Cerebellar nuclear complex (tissue), 1 donor: ENCODE measurements at regions not wholly inside any gene's neighbourhood (a gene's known extent, or its start where the extent isn't known, plus 50 kb on each side); places are given as distances from the start of the nearest gene placed in this dataset.
"Not testable (repeated sequence)": the region's sequence is repeated elsewhere in the genome, so short reads cannot be mapped to it uniquely, and the experiment has no call there.

ENCODE experiments used
- DNase-seq, 2 experiments: peaks; one replicate each; lab custom pipeline; 2025; lab: John Stamatoyannopoulos, UW

DNA sequence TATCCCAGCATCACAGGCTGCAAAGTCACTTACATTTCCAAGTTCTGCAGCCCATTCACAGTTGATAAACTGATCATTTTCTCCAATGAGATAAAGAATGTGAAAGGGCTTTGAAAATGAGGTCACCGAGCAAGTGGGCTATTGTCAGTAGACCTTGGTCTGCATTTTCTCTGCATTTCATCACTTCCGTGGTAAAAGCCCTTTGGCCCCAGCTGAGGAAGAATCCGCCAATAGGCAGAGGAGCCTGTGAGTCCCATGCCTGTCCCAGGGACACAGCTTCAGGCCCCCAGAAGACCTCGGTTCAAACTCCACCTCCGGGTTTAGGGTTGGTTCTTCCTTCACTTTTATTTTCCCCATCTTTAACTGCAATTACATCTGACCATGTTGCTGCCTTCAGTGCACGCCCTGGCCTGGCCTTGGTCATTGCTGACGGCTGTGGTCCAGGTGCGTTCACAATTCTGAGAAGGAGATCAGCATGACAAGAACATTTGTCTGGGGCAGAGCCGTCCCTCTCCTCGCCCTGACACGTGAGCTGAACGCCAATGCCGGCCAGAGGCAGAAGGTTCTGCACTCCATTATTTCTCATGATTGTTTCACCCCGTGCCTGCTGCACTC is 292.5 kb downstream of the TCERG1L start:
- DNase-seq = no peak

DNA sequence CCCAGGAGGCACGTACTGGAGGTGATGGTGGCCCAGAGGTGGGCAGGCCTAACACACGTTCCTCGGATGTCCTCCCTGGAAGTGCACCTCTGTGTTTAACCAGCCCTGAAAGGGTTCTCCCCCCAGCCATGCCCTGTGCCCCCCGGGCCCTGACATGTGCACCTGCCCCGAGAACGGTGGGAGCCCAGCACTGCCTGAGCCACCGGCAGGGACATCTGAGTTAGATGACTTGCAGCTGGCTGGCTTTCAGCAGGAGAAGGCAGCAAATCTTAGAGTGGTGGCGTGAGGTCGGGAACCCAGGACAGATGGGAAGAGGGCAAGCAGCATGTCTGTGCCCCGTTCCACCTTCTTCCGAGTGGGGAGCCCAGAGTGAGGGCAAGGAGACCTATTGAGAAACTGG is 291.8 kb downstream of the TCERG1L start:
- DNase-seq = no peak

DNA sequence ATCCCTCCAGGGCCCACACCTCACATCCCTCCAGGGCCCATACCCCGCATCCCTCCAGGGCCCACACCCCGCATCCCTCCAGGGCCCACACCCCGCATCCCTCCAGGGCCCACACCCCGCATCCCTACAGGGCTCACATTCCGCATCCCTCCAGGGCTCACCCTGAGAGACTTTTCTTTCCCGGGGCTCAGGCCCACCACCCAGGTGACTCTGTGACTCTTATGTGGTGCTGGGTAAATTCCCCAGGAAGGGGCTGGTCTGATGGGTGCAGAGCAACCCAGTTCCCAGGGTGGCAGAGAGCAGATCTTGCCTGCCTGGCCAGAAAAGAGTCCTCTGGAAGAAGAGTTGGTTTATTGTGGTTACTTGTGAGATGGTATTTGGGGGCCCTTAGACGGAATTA is 290.7 kb downstream of the TCERG1L start:
- DNase-seq = no peak

DNA sequence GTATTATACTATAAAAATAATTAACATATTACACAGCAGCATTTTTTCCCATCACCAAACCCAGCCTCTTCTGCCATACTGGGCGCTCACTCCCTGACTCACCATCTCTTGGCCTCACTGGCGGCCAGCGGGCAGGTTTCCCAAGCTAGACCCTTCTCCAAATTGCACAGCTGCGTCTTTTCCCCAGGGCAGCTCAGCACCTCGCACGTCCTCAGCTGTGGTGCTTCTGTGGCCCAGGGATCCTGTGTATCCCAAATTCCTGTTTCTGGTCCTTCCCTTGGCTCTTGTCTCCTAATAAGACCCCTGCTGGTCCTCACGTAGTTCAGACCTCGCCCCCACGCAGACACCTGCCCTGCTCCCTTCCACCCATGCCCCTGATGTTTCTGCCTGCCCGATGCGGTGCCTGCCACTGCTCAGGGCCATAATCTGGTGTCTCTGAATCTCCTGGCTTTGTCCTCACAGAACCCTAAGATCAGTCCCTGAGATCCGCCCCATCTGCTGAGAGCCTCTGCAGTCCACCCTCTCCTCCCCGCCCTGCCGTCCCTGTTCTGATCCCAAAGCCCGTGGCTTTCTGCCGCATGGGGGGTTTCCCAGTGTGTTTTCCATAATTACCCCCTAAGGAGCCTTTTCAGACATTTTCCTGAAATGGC is 290.1 kb downstream of the TCERG1L start:
- DNase-seq = no peak

DNA sequence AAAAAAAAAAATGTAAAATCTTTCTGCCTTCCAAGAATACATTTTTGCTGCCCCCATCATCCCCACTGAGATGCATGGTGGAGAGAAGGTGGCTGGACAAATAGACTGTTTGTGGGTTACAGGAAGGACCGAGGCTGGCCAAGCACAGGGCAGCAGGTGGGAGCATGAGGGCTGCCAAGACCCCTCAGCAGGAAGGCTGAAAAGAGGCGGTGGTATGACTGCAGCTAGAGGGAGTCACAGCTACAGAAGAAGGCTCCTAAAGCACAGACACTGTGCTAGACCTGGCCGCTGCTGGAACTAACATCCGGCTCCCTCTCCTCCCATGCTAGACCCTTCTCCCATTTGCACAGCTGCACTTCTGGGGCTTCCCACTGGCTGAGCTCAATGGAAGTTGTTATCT is 289.6 kb downstream of the TCERG1L start:
- DNase-seq = no peak

DNA sequence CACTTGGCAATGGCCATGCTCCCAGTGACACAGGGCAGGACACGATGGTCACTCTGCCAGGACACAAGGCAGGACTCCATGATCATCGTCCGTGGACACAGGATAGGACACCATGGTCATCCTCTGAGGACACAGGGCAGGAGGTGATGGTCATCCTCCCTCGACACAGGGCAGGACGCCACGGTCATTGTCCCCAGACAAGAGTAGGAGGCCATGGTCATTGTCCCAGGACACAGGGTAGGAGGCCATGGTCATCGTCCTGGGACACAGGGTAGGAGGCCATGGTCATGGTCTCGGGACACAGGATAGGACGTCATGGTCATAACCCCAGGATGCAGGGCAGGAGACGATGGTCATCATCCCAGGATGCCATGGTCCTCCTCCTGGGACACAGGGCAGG is 289.2 kb downstream of the TCERG1L start:
- no peak for DNase-seq

DNA sequence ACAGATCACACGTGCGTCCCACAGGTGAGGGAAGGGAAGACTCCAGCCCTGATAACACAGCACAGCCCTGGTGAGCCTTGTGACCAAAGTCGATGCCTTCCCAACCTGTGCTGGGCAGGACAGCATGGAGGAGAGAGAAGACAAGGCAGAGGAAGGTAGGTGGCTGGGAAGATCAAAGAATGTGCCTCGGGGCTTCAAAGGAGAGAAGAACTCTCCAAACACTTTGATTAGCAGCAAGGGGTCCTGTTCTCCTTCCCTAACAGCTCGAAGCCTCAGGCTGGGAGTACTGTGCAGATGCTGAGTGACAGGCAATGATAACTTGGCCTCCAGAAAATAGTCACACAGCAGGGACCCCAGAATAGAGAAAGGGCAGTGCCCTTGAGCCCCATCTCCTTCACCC is 288.5 kb downstream of the TCERG1L start:
- no peak for DNase-seq

DNA sequence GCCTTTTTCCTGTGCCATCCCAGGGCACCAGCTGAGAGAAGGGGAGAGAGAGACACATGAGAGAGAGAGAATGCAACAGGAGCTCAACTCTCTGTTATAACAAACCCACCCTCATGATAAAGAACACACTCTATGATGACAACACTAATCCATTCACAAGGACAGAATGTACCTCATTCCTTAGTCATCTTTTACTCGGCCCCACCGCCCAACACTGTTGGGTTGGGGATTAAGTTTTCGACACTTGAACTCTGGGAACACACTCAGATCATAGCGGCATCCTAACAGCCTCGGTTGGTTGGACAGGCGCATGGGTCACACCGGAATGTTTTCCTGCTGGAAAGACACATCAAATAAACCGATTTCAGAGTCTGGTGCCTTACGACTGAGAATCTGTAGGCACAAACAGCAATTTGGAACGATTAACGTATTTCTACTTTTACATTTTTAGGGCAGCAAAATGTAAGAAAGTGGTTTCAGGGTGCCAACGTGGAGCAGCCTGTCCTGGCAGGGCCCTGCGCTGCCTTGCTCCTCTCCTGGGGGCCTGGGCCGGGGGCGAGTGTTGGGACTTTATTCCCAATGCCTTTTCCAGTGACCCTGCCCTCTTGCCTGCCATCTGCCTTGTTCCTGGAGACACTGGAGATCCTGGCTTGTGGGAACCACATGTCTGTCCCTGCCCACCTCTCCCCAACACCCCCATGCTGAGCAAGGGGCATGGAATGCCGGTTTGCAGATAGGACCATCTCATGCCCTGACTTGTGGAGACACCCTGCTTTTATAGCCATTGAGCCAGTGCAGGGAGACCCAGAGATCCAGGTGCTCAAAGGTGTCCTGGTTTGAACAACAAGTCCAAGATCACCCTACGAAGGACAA is 287.0 kb downstream of the TCERG1L start:
- DNase-seq = no peak

DNA sequence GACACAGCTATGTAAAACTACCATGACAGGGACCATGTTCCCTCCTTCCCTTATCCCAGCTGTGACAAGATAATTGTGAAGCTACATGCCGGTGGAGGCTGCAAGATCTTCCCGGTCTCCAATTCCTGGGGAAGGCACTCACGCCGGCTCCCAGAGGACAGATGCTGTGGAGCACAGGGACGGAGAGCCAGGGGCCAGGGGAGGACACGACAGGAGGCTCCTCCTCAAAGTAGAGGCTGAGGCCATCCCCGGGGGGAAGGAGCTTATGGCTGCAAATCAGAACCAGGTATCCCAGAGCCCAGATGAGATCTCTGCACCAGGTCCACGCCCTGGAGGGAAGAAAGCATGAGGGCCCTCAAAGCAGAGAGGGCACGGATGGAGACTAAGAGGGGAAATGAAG is 286.2 kb downstream of the TCERG1L start:
- DNase-seq = no peak

DNA sequence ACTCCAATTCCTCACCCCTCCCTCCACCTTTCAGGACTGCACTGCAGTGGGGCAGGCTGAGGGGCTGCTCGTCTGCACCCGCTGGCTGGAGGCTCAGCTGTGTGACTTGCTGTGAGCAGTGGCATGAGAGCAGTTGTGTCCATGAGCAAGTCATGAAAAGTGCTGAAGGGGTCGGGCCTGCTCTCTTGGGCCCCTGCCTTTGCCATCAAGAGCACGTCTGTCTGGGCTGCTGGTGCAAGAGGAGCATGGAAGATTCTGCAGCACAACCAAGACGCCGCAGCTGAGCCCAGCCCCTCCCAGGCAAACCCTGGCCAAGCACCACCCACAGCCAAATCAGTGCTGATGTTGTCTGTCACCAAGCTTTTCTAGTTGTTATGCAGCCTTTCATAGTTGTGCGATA is 284.3 kb downstream of the TCERG1L start:
- DNase-seq = no peak

DNA sequence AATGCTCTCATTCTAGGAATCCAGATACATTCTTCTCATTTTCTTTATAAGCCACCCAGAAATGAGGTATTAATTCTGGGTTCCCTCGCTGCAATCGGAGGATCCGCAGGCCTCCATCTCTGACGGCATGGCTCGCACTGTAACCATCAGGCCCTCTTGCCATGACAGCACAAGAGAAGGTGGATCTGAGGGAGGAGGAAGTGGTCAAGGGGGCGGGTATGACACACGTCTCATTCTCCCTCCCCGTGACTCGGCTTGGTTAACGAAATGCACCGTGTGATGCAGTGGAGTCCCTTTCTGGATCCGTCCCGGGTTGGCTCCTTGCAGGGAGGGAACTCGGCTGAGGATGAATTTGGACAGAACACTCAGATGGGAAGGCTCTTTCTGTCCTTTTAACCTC is 280.2 kb downstream of the TCERG1L start:
- no peak for DNase-seq

DNA sequence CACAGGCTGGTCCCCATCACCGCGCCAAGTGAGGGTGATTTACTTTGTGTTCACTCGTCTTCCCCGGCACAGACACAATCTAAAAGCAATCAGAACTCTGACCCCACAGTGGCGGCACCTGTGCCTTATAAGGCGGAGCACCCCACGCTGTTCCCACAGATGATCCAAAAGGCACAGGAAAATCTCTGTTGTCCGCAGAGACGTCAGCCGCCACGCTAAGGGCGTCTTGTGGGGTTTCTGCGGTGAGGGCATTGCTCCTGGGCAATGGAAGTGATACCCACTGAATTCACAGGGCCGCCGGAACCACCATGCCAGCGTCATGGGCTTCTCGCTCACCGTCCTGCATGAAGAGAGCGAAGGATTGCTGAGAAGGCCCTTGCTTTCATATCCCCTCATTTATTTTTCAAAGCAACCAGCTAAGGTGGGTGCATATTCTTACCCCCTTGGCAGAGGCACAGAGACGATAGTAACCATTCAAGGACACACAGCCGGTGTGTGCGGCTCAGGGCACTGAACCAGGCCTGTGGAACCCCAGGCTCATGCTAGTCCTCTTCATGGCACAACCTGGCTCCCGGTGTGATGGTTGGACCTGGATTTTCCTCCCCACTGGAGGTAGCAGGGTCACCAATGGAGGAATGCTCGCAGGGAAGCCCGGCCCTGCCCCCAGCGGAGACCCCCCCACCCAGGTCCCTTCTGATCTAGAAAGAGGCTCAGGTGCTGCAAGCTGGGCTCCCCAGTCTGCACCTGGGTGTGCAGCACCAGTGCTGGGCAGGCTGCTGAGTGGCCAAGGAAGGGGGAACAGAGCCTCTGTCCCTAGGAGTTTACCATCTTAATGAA is 279.0 kb downstream of the TCERG1L start:
- DNase-seq = no peak

DNA sequence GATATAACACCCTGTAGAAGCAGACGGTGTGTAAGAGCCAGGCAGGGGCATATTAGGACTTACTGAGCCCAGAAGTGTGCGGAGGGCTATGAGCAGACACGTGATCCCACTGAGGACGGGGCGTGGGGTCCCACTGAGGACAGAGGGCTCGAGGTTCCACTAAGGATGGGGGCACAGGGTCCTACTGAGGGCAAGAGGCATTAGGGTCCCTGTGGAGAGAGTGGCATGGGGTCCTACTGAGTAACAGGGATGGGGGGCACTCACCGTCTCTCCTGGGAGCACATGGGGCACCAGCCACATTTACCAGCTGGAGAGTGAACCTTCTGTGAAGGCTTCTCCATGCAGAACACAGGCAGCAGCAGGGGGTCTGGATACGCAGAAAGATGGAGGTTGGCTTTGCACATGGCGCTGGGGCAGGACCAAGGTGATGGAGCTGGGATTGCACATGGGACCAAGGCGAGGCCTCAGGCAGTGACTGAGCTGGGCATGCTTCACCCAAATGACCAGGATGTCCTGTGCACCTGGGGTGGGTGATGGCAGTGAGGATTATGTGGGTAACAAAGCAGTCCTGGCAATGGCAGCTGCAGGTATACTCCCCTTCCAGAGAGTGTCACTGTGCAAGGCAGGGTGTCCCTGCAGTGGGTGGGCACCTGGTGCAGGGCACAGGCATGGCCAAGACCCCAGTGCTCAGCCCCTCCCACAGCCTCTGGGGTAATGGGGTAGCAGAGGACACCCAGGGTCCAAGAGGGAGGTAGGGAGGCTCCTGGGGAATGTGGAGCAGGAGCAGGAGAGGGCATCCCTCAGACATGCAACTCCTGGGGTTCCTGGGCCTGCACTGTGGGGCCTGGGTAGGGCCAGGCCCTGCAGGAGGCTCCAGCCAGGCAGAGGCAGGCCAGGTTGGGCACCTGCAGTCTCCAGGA is 278.1 kb downstream of the TCERG1L start:
- no peak for DNase-seq

DNA sequence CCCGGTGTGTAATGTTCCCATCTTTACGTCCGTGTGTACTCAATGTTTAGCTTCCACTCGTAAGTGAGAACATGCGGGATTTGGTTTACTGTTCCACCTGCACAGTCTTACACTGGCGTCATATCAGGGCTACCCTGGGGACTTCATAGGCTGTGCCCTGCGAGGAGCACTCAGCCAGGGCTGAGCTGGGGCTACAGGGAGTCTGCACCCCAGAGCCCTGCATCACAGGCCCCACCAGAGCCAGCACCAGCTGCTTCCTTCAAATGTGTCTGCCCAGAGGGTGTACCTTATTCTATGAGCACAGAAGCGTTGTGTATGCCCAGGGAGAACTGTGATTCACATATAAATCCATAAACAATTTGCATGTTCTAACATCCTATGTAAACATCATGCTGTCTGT is 277.1 kb downstream of the TCERG1L start:
- DNase-seq = no peak

DNA sequence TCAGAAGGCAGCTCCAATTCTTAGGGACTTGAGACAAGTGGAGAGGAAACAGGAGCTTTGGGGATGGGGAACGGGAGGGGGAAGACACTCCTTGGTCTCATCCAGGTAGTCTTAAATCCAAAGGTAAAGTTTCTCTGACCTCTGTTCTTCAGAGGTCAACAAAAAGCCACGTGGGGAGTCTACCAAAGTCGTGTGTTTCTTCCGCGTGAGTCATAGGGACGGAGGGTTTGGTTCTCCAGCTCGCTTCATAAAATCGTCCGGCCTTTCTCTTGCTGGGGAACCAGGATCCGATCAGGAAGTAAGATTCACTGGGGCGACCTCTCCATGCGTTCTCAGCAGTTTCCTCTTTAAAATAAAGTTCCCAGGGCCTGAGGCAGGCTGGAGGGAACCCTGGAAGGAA is 275.7 kb downstream of the TCERG1L start:
- no peak for DNase-seq

DNA sequence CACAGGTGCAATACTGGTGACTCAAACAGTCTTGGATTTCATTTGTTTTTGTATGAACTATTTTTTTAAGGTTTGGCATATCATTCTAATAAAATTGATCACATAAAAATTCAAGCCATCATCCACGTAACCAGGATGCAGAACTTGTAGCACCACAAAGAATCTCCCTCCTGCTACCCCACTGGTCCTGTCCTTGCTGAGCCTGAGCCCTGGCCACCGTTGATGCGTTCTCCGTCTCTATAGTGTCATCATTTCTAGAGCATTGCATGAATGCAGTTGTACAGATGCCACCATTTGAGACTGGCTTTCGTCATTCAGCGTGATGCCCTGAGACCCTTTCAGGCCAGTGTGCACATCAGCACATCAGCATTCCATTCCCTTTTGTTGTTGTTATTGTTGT is 273.5 kb downstream of the TCERG1L start:
- no peak for DNase-seq

DNA sequence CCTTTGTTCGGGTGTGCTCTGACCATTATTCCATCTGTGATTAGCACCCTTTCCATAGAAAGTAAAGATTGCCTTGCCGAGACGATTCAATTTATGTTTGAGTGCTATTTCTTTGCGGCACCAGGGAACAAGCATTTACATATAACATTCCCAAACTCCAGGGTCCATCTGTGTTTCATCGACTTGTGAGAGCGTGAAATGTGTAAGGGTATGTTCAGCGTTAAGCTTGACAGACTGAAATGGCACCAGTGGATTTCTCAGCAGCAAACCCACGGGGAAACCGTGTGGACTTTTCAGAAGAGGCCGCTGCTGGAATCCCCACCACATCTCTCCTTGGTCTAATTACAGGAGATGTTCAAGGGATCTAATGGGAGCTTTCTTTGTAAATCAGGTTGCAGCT is 270.5 kb downstream of the TCERG1L start:
- DNase-seq = no peak

DNA sequence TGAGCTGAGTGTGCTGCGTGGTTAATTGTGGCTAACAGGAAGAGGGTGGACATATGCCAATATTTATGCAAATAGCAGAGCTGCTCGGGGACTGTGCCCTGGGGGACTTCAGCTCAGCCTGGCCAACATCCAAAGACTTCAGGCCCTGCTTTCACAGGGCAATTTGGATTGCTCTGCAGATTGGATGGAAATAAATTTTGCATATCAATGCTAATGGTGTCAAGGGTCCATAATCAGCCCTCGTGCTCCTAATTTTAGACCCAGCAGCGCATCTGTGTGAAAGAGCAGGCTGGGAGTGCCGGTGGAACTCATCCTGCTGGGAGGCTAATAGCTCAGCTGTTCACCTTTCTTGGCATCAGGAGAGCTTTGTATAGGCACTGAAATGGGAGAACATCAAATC is 270.1 kb downstream of the TCERG1L start:
- no peak for DNase-seq

DNA sequence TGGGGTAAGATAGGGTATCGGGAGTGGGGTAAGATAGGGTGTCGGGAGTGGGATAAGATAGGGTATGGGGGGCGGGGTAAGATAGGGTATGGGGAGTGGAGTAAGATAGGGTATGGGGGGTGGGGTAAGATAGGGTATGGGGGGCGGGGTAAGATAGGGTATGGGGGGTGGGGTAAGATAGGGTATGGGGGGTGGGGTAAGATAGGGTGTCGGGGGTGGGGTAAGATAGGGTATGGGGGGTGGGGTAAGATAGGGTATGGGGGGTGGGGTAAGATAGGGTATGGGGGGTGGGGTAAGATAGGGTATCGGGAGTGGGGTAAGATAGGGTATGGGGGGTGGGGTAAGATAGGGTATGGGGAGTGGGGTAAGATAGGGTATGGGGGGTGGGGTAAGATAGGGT is 269.5 kb downstream of the TCERG1L start:
- not testable (repeated sequence) for DNase-seq
